Tibial artery (tissue), 4 donors: ENCODE measurements at regions not wholly inside any gene's neighbourhood (a gene's known extent, or its start where the extent isn't known, plus 50 kb on each side); places are given as distances from the start of the nearest gene placed in this dataset.
A peak's percentile ranks its signal among the peaks of the same experiment; 100 is the strongest.

Experiments used
- DNase-seq, 2 donors: peaks; one replicate each; pipeline ENCODE4 v3.0.0-alpha.2; 2019
- H3K27ac ChIP-seq, 2 donors: fragments of 200-600 bp; sonication (generic) in 1 of 2; 1 replicate in 1 of 2; 2 replicates in 1 of 2; pipeline ENCODE4 v1.5.1; 2018 to 2019; ENCODE audit warnings: mild to moderate bottlenecking in 1 of 2
- H3K27me3 ChIP-seq, 2 donors: fragments of 200-600 bp; sonication (generic) in 1 of 2; one replicate each; pipeline versions ENCODE4 v1.5.1 to v1.6.0; 2016 to 2019
- H3K36me3 ChIP-seq, 3 donors: fragments of 200-600 bp; sonication (generic) in 2 of 3; one replicate each; pipeline ENCODE4 v1.5.1; 2016 to 2019; ENCODE audit warnings: mild to moderate bottlenecking in 2 of 3
- H3K4me1 ChIP-seq, 4 donors: fragments of 200-600 bp; sonication (generic) in 2 of 4; 1 replicate in 3 of 4; 2 replicates in 1 of 4; pipeline ENCODE4 v1.5.1; 2016 to 2019
- H3K4me3 ChIP-seq, 2 donors: fragments of 200-600 bp; sonication (generic) in 1 of 2; 1 replicate in 1 of 2; 2 replicates in 1 of 2; pipeline ENCODE4 v1.5.1; 2018 to 2019; ENCODE audit warnings: mild to moderate bottlenecking in 2 of 2
- H3K9me3 ChIP-seq, 3 donors: fragments of 200-600 bp; sonication (generic) in 1 of 3; one replicate each; pipeline ENCODE4 v1.5.1; 2016 to 2019
- CTCF ChIP-seq, 2 experiments: fragments of 200-600 bp in 1 of 2; fragments of 450-650 bp in 1 of 2; IDR thresholded peaks; one replicate each; pipeline ENCODE4 v1.5.1; 2017 to 2019; ENCODE audit warnings: antibody characterized with exemption in 2 of 2, mild to moderate bottlenecking in 1 of 2, moderate library complexity in 1 of 2
- intact Hi-C: fragments of 100-400 bp; cut with DNase I; formaldehyde crosslinking; loops from one replicate; pipeline ENCODE4 v1.15.0; 2023; ENCODE audit warnings: low total_unique reads

- no peak for DNase-seq
- no peak for TF ChIP-seq CTCF (IDR thresholded peaks at IDR 0.05)
- H3K4me3 ChIP-seq = peak overlapping the region in 1 of 2 donors; percentile 6
- H3K27me3 ChIP-seq = no peaks in the 10 kb centered on the region
- H3K36me3 ChIP-seq = no peaks in the 10 kb centered on the region
- H3K9me3 ChIP-seq = no peaks in the 10 kb centered on the region
- peaks cover 0 to 25% (median 6%) of the 10 kb centered on the region in 4 donors for H3K4me1 ChIP-seq
- peak overlapping the region; percentile 3 to 32 for H3K27ac ChIP-seq
- intact Hi-C loops = no loop called here
Observed at GRCh38 chr5:89396278-89396954, 513.4 kb upstream of the MEF2C start.

- no peak for TF ChIP-seq CTCF (IDR thresholded peaks at IDR 0.05)
- Histone ChIP-seq H3K36me3 (no peaks in the 10 kb centered on the region), H3K9me3 (no peaks in the 10 kb centered on the region), H3K27me3 (no peaks in the 10 kb centered on the region), H3K4me1 (peaks cover 0 to 25% (median 6%) of the 10 kb centered on the region in 4 donors), H3K27ac (no peak overlapping the region), H3K4me3 (no peak overlapping the region)
- no peak for DNase-seq
- intact Hi-C loops = no loop called here
Observed at GRCh38 chr5:89395111-89395510, 512.1 kb upstream of the MEF2C start.

GRCh38 chr5:89388872-89389271, 505.9 kb upstream of the MEF2C start:
- no peak for DNase-seq

GRCh38 chr5:89384391-89384790, 501.4 kb upstream of the MEF2C start:
- no peaks in the 10 kb centered on the region for H3K4me1 ChIP-seq
- H3K36me3 ChIP-seq = no peaks in the 10 kb centered on the region
- intact Hi-C loops = no loop called here
- H3K27ac ChIP-seq = no peak overlapping the region
- H3K9me3 ChIP-seq = no peaks in the 10 kb centered on the region
- H3K27me3 ChIP-seq = no peaks in the 10 kb centered on the region
- no peak overlapping the region for H3K4me3 ChIP-seq
- no peak for DNase-seq
- no peak for TF ChIP-seq CTCF (IDR thresholded peaks at IDR 0.05)

More at GRCh38 chr5:89388872-89389271, 505.9 kb upstream of the MEF2C start:
- Histone ChIP-seq H3K4me3 (no peak overlapping the region), H3K27ac (no peak overlapping the region), H3K4me1 (no peaks in the 10 kb centered on the region), H3K36me3 (no peaks in the 10 kb centered on the region), H3K9me3 (no peaks in the 10 kb centered on the region), H3K27me3 (no peaks in the 10 kb centered on the region)
- no peak for TF ChIP-seq CTCF (IDR thresholded peaks at IDR 0.05)
- intact Hi-C loops = no loop called here

- no peak for TF ChIP-seq CTCF (IDR thresholded peaks at IDR 0.05)
- no peaks in the 10 kb centered on the region for H3K9me3 ChIP-seq
- H3K4me3 ChIP-seq = no peak overlapping the region
- H3K27ac ChIP-seq = no peak overlapping the region
- no peaks in the 10 kb centered on the region for H3K4me1 ChIP-seq
- no peaks in the 10 kb centered on the region for H3K36me3 ChIP-seq
- H3K27me3 ChIP-seq = no peaks in the 10 kb centered on the region
- no peak for DNase-seq
- intact Hi-C loops = no loop called here
Observed at GRCh38 chr5:89380635-89381034, 497.7 kb upstream of the MEF2C start.
